GM12878 (cell line): ENCODE measurements at regions not wholly inside any gene's neighbourhood (a gene's known extent, or its start where the extent isn't known, plus 50 kb on each side); places are given as distances from the start of the nearest gene placed in this dataset. TPM values are rescaled to one million over a fixed set of nuclear protein-coding genes. Genes with fewer than 3 reads are reported as not detected.
A peak's percentile ranks its signal among the peaks of the same experiment; 100 is the strongest.

Experiments
- ATAC-seq: fragments of 200-7000 bp; cut with Tn5 transposase; 3 replicates; pipeline ENCODE4 v1.9.1; 2020; ENCODE audit warnings: mild to moderate bottlenecking, moderate library complexity
- BruUV-seq: library from RNA; stranded (reverse); fragments of 400-500 nt; replicated peaks from 2 replicates; lab custom pipeline; 2021; lab: Mats Ljungman, UMichigan
- CTCF ChIA-PET: fragments of 300-600 bp; sonication (Branson Sonifier 250); formaldehyde crosslinking; extraction: SDS; loops from one replicate; lab custom pipeline; 2021; ENCODE audit warnings: inconsistent platforms; lab: Yijun Ruan, JAX
- POLR2A ChIA-PET: fragments of 350-600 bp; formaldehyde crosslinking; extraction: SDS; loops from one replicate; lab custom pipeline; 2021; ENCODE audit warnings: inconsistent platforms; lab: Charles Lee
- RAD21 ChIA-PET: fragments of 300-600 bp; sonication (Branson Sonifier 250); formaldehyde crosslinking; loops from one replicate; lab custom pipeline; 2023; ENCODE audit warnings: antibody characterized with exemption; ENCODE audit not compliant: unreplicated experiment; lab: Charles Lee
- SMC1A ChIA-PET: fragments of 300-600 bp; sonication (Branson Sonifier 250); formaldehyde crosslinking; loops from one replicate; lab custom pipeline; 2023; ENCODE audit not compliant: unreplicated experiment, uncharacterized antibody; lab: Charles Lee
- DNase-seq: peaks from one replicate; pipeline ENCODE4 v3.0.0-alpha.2; 2011; ENCODE audit warnings: low read depth, low spot score
- FAIRE-seq: peaks from 3 replicates; lab custom pipeline; 2011; peaks lifted over from hg19 to GRCh38; lab: Jason Lieb, UNC
- H2AFZ ChIP-seq: 2 replicates; pipeline ENCODE4 v1.6.0; 2011; ENCODE audit warnings: low read depth, low read length, control low read depth; ENCODE audit not compliant: control insufficient read depth
- H3K27ac ChIP-seq: 2 replicates; pipeline ENCODE4 v1.5.1; 2011; ENCODE audit warnings: control low read depth; ENCODE audit not compliant: control insufficient read depth, insufficient read depth
- H3K27me3 ChIP-seq, 2 experiments: replicated peaks in 1 of 2; 2 replicates each; pipeline versions ENCODE4 v1.6.0 to v1.6.1; 2011; ENCODE audit warnings: low read length in 1 of 2; ENCODE audit not compliant: control insufficient read depth in 2 of 2, insufficient read depth in 2 of 2
- H3K36me3 ChIP-seq, 2 experiments: 2 replicates each; pipeline ENCODE4 v1.5.1; 2011; ENCODE audit warnings: low read length in 1 of 2; ENCODE audit not compliant: control insufficient read depth in 2 of 2, insufficient read depth in 2 of 2
- H3K4me1 ChIP-seq: 2 replicates; pipeline ENCODE4 v1.6.1; 2011; ENCODE audit warnings: mild to moderate bottlenecking, low read length, moderate library complexity, mixed read lengths; ENCODE audit not compliant: control insufficient read depth, insufficient read depth
- H3K4me2 ChIP-seq: 2 replicates; pipeline ENCODE4 v1.6.0; 2011; ENCODE audit warnings: control low read depth; ENCODE audit not compliant: control insufficient read depth, insufficient read depth
- H3K4me3 ChIP-seq: fragments of 200-600 bp; sonication (generic); 2 replicates; pipeline ENCODE4 v1.5.1; 2016
- H3K79me2 ChIP-seq: 2 replicates; pipeline ENCODE4 v1.6.0; 2011; ENCODE audit warnings: low read length; ENCODE audit not compliant: control insufficient read depth, insufficient read depth
- H3K9ac ChIP-seq: 2 replicates; pipeline ENCODE4 v1.8.0; 2011; ENCODE audit warnings: low read length, control low read depth, mixed read lengths; ENCODE audit not compliant: control insufficient read depth, insufficient read depth
- H3K9me3 ChIP-seq: replicated peaks from 3 replicates; pipeline ENCODE4 v1.5.1; 2011; ENCODE audit warnings: mild to moderate bottlenecking, low read length; ENCODE audit not compliant: control insufficient read depth, insufficient read depth
- H4K20me1 ChIP-seq: 2 replicates; pipeline ENCODE4 v1.6.0; 2011; ENCODE audit not compliant: control insufficient read depth, insufficient read depth
- BHLHE40 ChIP-seq, 2 experiments: fragments of 450-650 bp in 1 of 2; IDR thresholded peaks; 2 replicates each; pipeline ENCODE4 v1.6.1; 2011 to 2017; ENCODE audit warnings: low read depth in 2 of 2, borderline replicate concordance in 1 of 2, improper control_type of control experiment in 1 of 2, low read length in 1 of 2, mild to moderate bottlenecking in 1 of 2
- E2F4 ChIP-seq: IDR thresholded peaks from 2 replicates; pipeline ENCODE4 v1.6.1; 2012; ENCODE audit warnings: low read depth, low read length, improper control_type of control experiment
- HCFC1 ChIP-seq: fragments of 150-350 bp; IDR thresholded peaks from 2 replicates; pipeline ENCODE4 v1.6.1; 2014; ENCODE audit warnings: low read length
- IKZF1 ChIP-seq: fragments of 450-650 bp; conservative IDR thresholded peaks from 2 replicates; pipeline ENCODE4 v1.6.1; 2017; ENCODE audit warnings: antibody characterized with exemption, mild to moderate bottlenecking
- NFXL1 ChIP-seq: fragments of 450-650 bp; IDR thresholded peaks from 2 replicates; pipeline ENCODE4 v1.6.1; 2017; ENCODE audit warnings: antibody characterized with exemption, mild to moderate bottlenecking, borderline replicate concordance
- NR2C1 ChIP-seq: fragments of 450-650 bp; IDR thresholded peaks from 2 replicates; pipeline ENCODE4 v1.6.1; 2017; ENCODE audit warnings: antibody characterized with exemption, mild to moderate bottlenecking, moderate library complexity
- POLR2A ChIP-seq: IDR thresholded peaks from 2 replicates; pipeline ENCODE4 v1.6.1; 2011; ENCODE audit warnings: low read depth, mild to moderate bottlenecking, low read length
- POLR2AphosphoS2 ChIP-seq: IDR thresholded peaks from 2 replicates; pipeline ENCODE4 v1.6.1; 2011; ENCODE audit warnings: low read depth, mild to moderate bottlenecking, low read length, improper control_type of control experiment, moderate library complexity
- POU2F2 ChIP-seq: IDR thresholded peaks from 3 replicates; pipeline ENCODE4 v1.6.1; 2011; ENCODE audit warnings: low read depth, mild to moderate bottlenecking, low read length, borderline replicate concordance
- RBBP5 ChIP-seq: fragments of 200-600 bp; sonication (generic); conservative IDR thresholded peaks from 2 replicates; pipeline ENCODE4 v1.6.1; 2016
- RCOR1 ChIP-seq: conservative IDR thresholded peaks from 2 replicates; pipeline ENCODE4 v1.6.1; 2012; ENCODE audit warnings: low read depth, low read length, improper control_type of control experiment
- SP1 ChIP-seq: IDR thresholded peaks from one replicate; pipeline ENCODE4 v1.6.1; 2011; ENCODE audit warnings: low read depth, low read length
- SREBF1 ChIP-seq: IDR thresholded peaks from 2 replicates; pipeline ENCODE4 v1.6.1; 2012; ENCODE audit warnings: mild to moderate bottlenecking, low read length
- TCF7 ChIP-seq: IDR thresholded peaks from 2 replicates; pipeline ENCODE4 v1.6.1; 2014; ENCODE audit warnings: antibody characterized with exemption, borderline replicate concordance
- YY1 ChIP-seq: IDR thresholded peaks from 2 replicates; pipeline ENCODE4 v1.6.1; 2011; ENCODE audit warnings: low read depth, mild to moderate bottlenecking, low read length
- ZNF274 ChIP-seq: IDR thresholded peaks from one replicate; pipeline ENCODE4 v1.8.0; 2011; ENCODE audit not compliant: insufficient read length, insufficient read depth
- ZNF384 ChIP-seq: IDR thresholded peaks from 2 replicates; pipeline ENCODE4 v1.6.1; 2012; ENCODE audit warnings: low read depth, mild to moderate bottlenecking, low read length, improper control_type of control experiment, borderline replicate concordance
- ZSCAN29 ChIP-seq: fragments of 450-650 bp; IDR thresholded peaks from 2 replicates; pipeline ENCODE4 v1.6.1; 2017; ENCODE audit warnings: mild to moderate bottlenecking, moderate library complexity
- WGBS: methylation state at CpG from one replicate; pipeline ENCODE4 v1.1.6; 2016; ENCODE audit warnings: low lambda C conversion rate; ENCODE audit not compliant: insufficient replicate concordance, insufficient coverage; ENCODE audit errors: missing lambda C conversion rate; 5-methylcytosine and 5-hydroxymethylcytosine counted together
- in situ Hi-C: fragments of 300-500 bp; cut with MboI; formaldehyde crosslinking; loops from 9 replicates; pipeline ENCODE4 v1.14.3; 2018; ENCODE audit warnings: mixed read lengths
- intact Hi-C: fragments of 100-400 bp; cut with micrococcal nuclease; formaldehyde crosslinking; loops from one replicate; pipeline ENCODE4 v1.14.2; 2022; ENCODE audit not compliant: unreplicated experiment
- small RNA-seq: library from RNA; depleted of rRNA; stranded (forward); fragments of <200 nt; gene quantifications from one replicate; pipeline ENCODE3, GENCODE V24; 2014

GRCh38 chr6:153183925-153184324, 52.8 kb upstream of the RGS17 start:
- intact Hi-C loops (no loop called here), in situ Hi-C loops (no loop called here)
- BruUV-seq = no TSS peak
- no peaks in the 10 kb centered on the region for H3K4me1 ChIP-seq
- no peaks in the 10 kb centered on the region for H3K9me3 ChIP-seq
- no peak for ATAC-seq
- ChIA-PET RAD21 (no interaction called here), SMC1A (no interaction called here), CTCF (no interaction called here), POLR2A (no interaction called here)
- no peak for FAIRE-seq
- WGBS = 48% methylated on average over 3 of the region's 3 CpGs
- H3K36me3 ChIP-seq = no peaks in the 10 kb centered on the region
- H2AFZ ChIP-seq = no peak overlapping the region
- no peaks in the 10 kb centered on the region for H3K79me2 ChIP-seq
- no peak for DNase-seq
- no peaks in the 10 kb centered on the region for H4K20me1 ChIP-seq
- no peaks in the 10 kb centered on the region; a peak in 1 of 4 replicates for H3K27me3 ChIP-seq
- no peak overlapping the region for H3K9ac ChIP-seq
- no peak overlapping the region for H3K4me2 ChIP-seq
- TF ChIP-seq POU2F2 (no peak), RCOR1 (no peak), ZNF384 (no peak), TCF7 (no peak), E2F4 (no peak), SP1 (no peak), HCFC1 (no peak), NR2C1 (no peak), IKZF1 (no peak), ZNF274 (no peak), YY1 (no peak), POLR2A (no peak), BHLHE40 (IDR thresholded peaks at IDR 0.05; ENCODE audit: borderline replicate concordance in 1 of 2, low read depth in 2 of 2, low read length in 1 of 2) (no peak), NFXL1 (no peak), RBBP5 (no peak), POLR2AphosphoS2 (no peak), SREBF1 (no peak), ZSCAN29 (no peak)
- no peak overlapping the region for H3K27ac ChIP-seq
- no peak overlapping the region for H3K4me3 ChIP-seq

Small RNA genes in the stretch of these regions (small RNA-seq; reads per million reads assigned to genes)
- gene AL603908.1 (not detected), gene MTND3P20 (not detected), gene MTND4LP20 (not detected), gene RNA5SP225 (0.62 reads per million, percentile 15 among the genes with 10 or more reads in this experiment), gene RNU6-896P (not detected)
